ENCODE measurements at regions not wholly inside any gene's neighbourhood (a gene's known extent, or its start where the extent isn't known, plus 50 kb on each side); places are given as distances from the start of the nearest gene placed in this dataset.

- DNase-seq, result no peak
These were observed 401.7 kb downstream of the TLL1 start for GRCh38 chr4:166274775-166275174.

GRCh38 chr4:166277401-166277800, 404.4 kb downstream of the TLL1 start:
- peak; percentile 12 for DNase-seq

- DNase-seq, result no peak
These were observed 404.8 kb downstream of the TLL1 start for GRCh38 chr4:166277853-166278252.

- no peak for DNase-seq
These were observed 406.2 kb downstream of the TLL1 start for GRCh38 chr4:166279261-166279660.

- no peak for DNase-seq
These were observed 407.6 kb downstream of the TLL1 start for GRCh38 chr4:166280642-166281041.

- no peak for DNase-seq
These were observed 409.2 kb downstream of the TLL1 start for GRCh38 chr4:166282081-166282770.

- DNase-seq, result no peak
These were observed 411.2 kb downstream of the TLL1 start for GRCh38 chr4:166284221-166284620.

GRCh38 chr4:166290426-166290825, 417.4 kb downstream of the TLL1 start:
- DNase-seq, result no peak

- DNase-seq, result no peak
These were observed 420.5 kb downstream of the TLL1 start for GRCh38 chr4:166293556-166293955.

- DNase-seq, result no peak
These were observed 428.2 kb downstream of the TLL1 start for GRCh38 chr4:166301266-166301665.

- peak; percentile 71 for DNase-seq
These were observed 435.6 kb downstream of the TLL1 start for GRCh38 chr4:166308647-166309046.

GRCh38 chr4:166309286-166309685, 436.2 kb downstream of the TLL1 start:
- DNase-seq, result peak; percentile 37

GRCh38 chr4:166311169-166311568, 438.1 kb downstream of the TLL1 start:
- DNase-seq, result no peak

- DNase-seq, result no peak
These were observed 439.1 kb downstream of the TLL1 start for GRCh38 chr4:166312166-166312565.

GRCh38 chr4:166314902-166315301, 441.9 kb downstream of the TLL1 start:
- DNase-seq, result no peak

- no peak for DNase-seq
These were observed 442.9 kb downstream of the TLL1 start for GRCh38 chr4:166315721-166316467.

- DNase-seq, result no peak
These were observed 445.9 kb downstream of the TLL1 start for GRCh38 chr4:166318810-166319525.

- no peak for DNase-seq
These were observed 450.2 kb downstream of the TLL1 start for GRCh38 chr4:166323250-166323649.

- no peak for DNase-seq
These were observed 451.3 kb downstream of the TLL1 start for GRCh38 chr4:166324321-166324720.

GRCh38 chr4:166335256-166335938, 462.4 kb downstream of the TLL1 start:
- DNase-seq, result no peak

- DNase-seq, result no peak
These were observed 469.0 kb downstream of the TLL1 start for GRCh38 chr4:166341992-166342391.

- DNase-seq, result no peak
These were observed 490.2 kb downstream of the TLL1 start for GRCh38 chr4:166363198-166363597.

GRCh38 chr4:166366012-166366411, 493.0 kb downstream of the TLL1 start:
- no peak for DNase-seq
